ENCODE measurements at regions not wholly inside any gene's neighbourhood (a gene's known extent, or its start where the extent isn't known, plus 50 kb on each side); places are given as distances from the start of the nearest gene placed in this dataset.

- no peak for TF ChIP-seq ATF2 (CRISPR knock-in tag; IDR thresholded peaks at IDR 0.05; ENCODE audit: borderline replicate concordance, low read depth)
- TF ChIP-seq USF1 (CRISPR knock-in tag; IDR thresholded peaks at IDR 0.05): no peak
- TF ChIP-seq ETV6 (CRISPR knock-in tag; IDR thresholded peaks at IDR 0.05): no peak
- no peak for TF ChIP-seq NR1H2 (CRISPR knock-in tag; IDR thresholded peaks at IDR 0.05)
These were observed 74.2 kb upstream of the MED9 start (continued) for GRCh38 chr17:17402558-17402957.

- ChIA-PET POLR2A (no interaction called here), CTCF (interaction anchor here (1.4 kb wide), 1 partner anchor 12 kb away, joined by 4 read pairs; no protein-coding TSS in a partner anchor)
- DNase-seq (ENCODE audit: low spot score) (no peak), ATAC-seq (no peak)
- Mint-ChIP-seq H3K4me3 (no peak overlapping the region), H3K4me1 (peaks cover 16% of the 10 kb centered on the region), H3K27me3 (ENCODE audit: low read depth) (no peaks in the 10 kb centered on the region; the same call in 1 of the 2 replicates), H3K9me3 (no peaks in the 10 kb centered on the region), H3K27ac (no peak overlapping the region), H3K36me3 (no peaks in the 10 kb centered on the region)
- TF ChIP-seq USF1 (CRISPR knock-in tag; IDR thresholded peaks at IDR 0.05): no peak
- TF ChIP-seq ARID4B (CRISPR knock-in tag; IDR thresholded peaks at IDR 0.05; ENCODE audit: borderline replicate concordance): no peak
- TF ChIP-seq ZNF317 (CRISPR knock-in tag; IDR thresholded peaks at IDR 0.05; ENCODE audit: borderline replicate concordance, low read depth): no peak
- no peak for TF ChIP-seq NFE2L1 (CRISPR knock-in tag; IDR thresholded peaks at IDR 0.05)
- no peak for TF ChIP-seq IRF1 (CRISPR knock-in tag; IDR thresholded peaks at IDR 0.05)
- no peak for TF ChIP-seq HMGXB4 (CRISPR knock-in tag; IDR thresholded peaks at IDR 0.05)
- no peak for TF ChIP-seq ZNF416 (CRISPR knock-in tag; IDR thresholded peaks at IDR 0.05)
- TF ChIP-seq NFATC4 (CRISPR knock-in tag; IDR thresholded peaks at IDR 0.05): no peak
- TF ChIP-seq AFF4 (CRISPR knock-in tag; IDR thresholded peaks at IDR 0.05; ENCODE audit: borderline replicate concordance): no peak
- TF ChIP-seq ATF1 (CRISPR knock-in tag; IDR thresholded peaks at IDR 0.05): no peak
- no peak for TF ChIP-seq ZNF423 (CRISPR knock-in tag; IDR thresholded peaks at IDR 0.05)
These were observed 73.7 kb upstream of the MED9 start for GRCh38 chr17:17403065-17403464.

Measured in WTC11 (cell line).